GM21423 (cell line): ENCODE measurements at regions not wholly inside any gene's neighbourhood (a gene's known extent, or its start where the extent isn't known, plus 50 kb on each side); places are given as distances from the start of the nearest gene placed in this dataset.
"Not testable (repeated sequence)": the region's sequence is repeated elsewhere in the genome, so short reads cannot be mapped to it uniquely, and the experiment has no call there.

Experiments used
- ATAC-seq: cut with Tn5 transposase; IDR thresholded peaks from one replicate; pipeline ENCODE4 v1.9.1; 2021; ENCODE audit warnings: mild to moderate bottlenecking, moderate library complexity; ENCODE audit not compliant: unreplicated experiment

DNA sequence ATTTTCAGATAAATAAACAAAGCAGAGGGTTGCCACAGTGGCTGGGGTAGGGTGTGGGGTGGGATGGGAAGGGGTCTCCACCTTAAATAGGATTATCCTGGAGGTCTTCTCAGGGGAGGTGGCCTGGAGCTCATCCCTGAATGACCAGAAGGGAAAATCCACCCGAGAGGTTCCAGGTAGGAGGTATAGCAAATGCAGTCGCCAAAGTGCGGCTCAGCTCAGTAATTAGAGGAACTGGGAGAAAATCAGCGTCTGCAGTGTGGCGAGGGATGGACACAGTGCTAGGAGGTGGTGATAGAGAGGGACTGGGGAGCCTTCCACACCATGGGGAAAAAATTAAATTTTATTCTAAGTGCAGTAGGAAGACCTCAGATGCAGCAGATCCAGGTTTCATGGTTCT is 584.5 kb downstream of the MATN1 start:
- no peak for ATAC-seq

- no peak for ATAC-seq
These were observed 586.4 kb downstream of the MATN1 start for GRCh38 chr1:30137001-30137400.

- no peak for ATAC-seq
These were observed 587.7 kb downstream of the MATN1 start for GRCh38 chr1:30135698-30136097.

DNA sequence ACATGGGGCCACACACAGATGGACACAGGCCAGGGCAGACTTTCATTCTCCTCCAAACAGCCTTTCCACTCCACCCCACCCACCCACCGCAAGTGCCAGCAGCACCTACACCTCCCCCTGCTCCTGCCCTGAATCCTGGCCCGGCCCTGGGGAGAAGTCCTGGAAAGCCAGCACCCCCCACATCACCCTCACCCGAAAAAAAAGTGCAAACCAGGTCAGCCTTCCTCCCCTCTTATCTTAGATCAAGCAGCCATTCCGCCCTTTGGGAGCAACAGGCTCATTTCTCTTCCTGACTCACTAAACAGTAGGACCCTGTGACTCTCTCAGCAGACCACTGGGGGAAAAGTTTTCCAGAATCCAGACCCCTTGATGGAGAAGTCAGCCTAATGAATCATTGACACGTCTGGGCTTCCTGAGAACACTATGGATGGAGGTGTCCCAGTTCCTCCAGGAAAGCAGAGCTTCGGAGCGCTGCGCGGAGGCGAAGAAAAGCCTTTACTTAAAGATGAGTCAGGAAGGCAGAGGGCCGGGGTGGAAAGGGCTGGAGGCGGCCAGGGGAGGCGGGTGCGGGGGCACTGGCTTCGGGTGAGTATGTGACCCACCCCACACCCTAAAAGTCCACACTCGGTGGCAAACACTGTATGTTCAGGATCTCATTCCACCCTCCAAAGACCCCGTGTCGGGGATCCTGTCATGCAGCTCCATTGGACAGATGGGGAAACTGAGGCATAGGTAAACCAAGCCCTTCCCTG is 588.7 kb downstream of the MATN1 start:
- no peak for ATAC-seq

GRCh38 chr1:30133414-30134055 is 589.9 kb downstream of the MATN1 start:
- no peak for ATAC-seq

DNA sequence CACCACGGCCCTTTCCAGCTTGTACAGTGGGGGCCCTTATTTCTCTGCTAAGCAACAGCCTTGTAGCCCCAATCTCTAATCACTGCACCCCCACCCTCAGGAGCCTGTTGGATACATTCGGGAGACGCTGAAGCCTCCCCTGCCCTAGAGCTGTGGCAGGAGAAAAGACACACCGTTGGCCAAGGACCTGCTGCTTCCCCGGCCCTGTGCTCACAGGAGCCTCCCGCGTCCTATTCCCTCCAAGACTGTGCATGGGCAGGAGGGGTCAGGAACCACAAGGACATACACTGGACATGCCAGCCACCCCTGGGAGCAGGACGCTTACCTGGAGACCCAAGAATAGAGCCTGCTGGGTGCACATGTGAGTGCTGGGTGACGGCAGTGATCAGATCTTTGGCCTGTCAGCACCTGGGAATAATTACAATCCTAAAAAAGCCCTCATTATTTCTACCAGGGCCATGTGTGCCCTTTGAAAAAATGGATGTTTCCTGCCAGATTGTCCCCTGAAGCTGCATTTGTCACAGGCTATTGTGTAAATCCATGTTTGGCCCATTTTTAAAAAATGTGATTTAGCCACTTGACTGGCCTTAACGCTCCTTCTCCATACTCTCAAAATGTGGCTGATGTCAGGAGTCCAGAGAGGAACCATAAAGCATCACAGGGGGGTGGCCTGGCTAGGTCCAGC is 590.6 kb downstream of the MATN1 start:
- ATAC-seq, result no peak

DNA sequence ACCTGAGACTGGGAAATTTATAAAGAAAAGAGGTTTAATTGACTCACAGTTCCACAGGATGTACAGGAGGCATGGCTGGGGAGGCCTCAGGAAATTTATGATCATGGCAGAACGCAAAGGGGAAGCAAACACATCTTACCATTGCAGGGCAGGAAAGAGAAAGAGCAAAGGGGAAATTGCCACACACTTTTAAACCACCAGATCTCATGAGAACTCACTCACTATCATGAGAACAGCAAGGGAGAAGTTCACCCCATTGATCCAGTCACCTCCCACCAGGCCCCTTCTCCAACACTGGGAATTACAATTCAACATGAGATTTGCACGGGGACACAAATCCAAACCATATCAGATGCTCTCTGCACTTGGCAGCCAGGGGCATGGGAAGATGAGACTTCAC is 592.8 kb downstream of the MATN1 start:
- ATAC-seq, result not testable (repeated sequence)

DNA sequence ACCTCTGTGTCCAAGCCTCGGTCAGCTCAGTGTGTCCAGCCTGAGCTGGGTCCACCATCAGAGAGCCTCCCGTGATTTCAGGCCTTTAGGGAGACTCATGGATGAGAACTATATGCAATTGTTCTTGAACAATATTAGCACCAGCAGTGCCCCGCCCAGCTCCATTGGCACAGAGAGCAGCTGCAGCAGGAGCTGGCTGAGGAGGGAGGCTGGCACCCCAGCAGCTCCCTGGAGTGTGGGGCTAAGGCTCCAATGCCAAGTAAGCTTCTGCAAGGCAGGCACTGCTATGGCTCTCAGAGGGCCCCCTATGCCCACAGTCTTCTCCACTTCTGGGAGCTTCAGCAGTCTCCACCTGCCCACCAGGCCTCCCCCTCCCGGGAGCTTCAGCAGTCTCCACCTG is 593.3 kb downstream of the MATN1 start:
- no peak for ATAC-seq

DNA sequence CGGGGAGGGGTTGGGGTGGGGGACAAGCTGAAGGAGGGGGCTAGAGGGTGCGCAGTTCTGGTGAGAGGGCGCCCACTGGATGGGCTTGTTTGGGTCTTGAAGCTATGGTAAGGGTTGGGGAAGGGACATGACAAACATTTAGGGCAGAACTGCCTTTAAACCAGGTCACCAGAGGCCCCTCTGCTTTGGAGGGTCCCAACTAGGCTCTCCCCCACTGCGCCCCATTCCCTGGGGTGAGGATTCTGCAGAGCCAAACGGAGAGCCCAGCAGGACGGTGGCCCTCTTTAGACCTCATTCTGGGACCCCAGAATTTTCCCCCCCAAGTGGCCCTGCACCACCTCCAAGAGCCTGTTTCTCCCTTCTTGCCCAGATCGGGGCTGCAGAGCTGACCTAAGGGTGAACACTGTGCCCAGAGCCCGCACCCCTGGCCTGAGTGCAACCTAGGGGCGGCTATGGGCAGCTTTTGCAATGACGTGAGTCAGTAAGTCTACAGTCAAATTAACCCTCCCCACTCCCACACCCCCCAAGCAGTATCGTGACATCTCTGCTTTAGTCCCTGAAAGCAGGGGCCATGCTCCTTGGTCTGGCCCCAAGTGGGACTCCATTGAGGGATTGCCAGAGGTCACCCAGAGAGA is 593.8 kb downstream of the MATN1 start:
- ATAC-seq, result no peak

DNA sequence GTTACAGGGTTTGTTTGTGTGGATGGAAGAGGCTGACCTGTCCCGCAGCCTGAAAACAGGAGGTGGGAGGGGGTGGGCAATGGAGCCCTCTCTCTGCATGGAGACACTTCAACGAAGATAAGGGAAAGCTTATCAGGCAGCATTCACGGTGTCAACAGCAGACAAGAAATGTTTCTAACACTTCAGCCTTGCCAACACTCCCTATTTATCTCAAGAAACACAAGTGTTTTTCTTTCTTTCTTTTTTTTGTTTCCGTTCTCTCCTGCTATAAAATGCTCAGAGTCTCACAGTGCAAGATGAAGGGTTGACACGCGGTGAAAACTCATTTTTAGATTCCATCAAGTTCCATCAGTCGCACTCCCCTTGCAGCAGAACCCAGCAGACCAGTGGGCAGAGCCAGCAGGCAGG is 594.4 kb downstream of the MATN1 start:
- no peak for ATAC-seq

- ATAC-seq, result no peak
These were observed 596.5 kb downstream of the MATN1 start for GRCh38 chr1:30126848-30127247.

DNA sequence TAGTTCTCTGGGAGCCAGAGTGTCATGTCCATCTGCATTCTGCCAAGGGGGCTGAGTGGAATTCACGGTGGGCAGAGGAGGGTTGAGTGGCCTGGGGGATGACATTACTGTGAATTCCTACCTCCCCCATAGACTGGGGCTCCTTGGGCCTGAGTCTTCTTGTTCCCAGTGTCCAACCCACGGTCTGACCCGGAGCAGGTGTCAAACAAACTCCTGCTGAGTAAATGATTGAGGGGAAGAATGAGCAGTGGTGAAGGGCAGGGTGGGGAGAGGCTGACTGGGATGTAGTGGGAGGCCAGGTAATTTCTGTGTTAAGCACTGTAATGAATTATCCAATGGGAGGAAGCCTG is 597.6 kb downstream of the MATN1 start:
- ATAC-seq, result no peak

- no peak for ATAC-seq
These were observed 598.2 kb downstream of the MATN1 start for GRCh38 chr1:30125021-30125820.

DNA sequence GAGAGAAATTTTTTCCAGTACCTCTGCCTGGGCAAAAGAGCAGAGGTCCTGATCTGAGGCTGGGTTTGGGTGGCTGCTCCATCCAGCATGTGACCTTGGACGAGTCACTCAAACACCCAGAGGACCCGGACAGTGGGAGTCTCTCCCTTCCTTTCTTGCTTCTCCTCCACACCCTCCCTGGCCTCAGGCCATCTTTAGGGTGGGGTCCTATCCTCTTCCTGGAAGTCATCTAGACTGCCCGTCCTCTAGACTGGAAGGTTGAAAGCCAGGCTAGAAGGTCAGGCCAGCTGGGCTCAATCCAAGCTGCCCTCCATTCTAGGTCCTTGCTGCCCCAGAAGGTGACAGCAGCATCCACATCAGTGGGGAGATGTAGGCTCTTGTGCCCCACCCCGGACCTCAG is 599.5 kb downstream of the MATN1 start:
- ATAC-seq, result no peak

- ATAC-seq, result no peak
These were observed 600.3 kb downstream of the MATN1 start for GRCh38 chr1:30123036-30123435.

- ATAC-seq, result no peak
These were observed 603.0 kb downstream of the MATN1 start for GRCh38 chr1:30120245-30121000.

DNA sequence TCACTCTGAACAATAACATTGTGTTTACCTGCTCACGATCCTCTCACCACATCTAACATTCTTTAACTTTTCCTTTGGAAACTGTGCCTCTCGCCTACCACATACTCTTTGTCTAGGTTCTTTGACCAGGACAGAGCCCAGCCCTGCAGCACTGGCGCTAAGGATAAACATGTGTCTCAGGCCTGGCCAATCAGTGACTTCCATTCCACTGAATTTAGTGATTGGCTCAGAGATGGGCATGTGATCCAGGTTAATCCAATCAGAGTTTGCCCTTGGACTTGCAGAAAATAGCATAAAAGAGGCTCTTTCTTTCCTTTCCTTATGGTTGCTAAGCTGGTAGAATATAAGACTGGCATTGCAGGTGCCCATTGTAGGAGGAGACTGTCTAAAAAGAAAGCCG is 605.7 kb downstream of the MATN1 start:
- ATAC-seq, result no peak

GRCh38 chr1:30111431-30111830 is 612.0 kb downstream of the MATN1 start:
- no peak for ATAC-seq

DNA sequence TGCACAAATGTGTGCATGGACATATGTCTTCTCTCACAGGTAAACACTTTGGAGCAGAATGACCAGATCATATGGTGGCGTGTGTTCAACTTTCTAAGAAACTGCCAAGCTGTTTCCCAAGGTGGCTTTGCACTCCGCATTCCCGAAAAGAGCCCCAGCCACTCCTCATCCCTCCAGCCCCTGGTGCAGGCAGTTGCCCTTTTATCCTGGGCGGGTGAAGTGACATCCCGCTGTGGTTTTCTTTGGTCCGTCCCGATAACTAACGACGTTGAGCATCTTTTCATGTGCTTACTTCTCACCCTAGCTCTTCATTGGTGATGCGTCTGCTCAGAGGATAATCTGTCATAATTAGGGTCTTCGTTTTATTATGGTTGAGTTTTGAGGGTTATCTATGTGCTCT is 612.5 kb downstream of the MATN1 start:
- ATAC-seq, result no peak

DNA sequence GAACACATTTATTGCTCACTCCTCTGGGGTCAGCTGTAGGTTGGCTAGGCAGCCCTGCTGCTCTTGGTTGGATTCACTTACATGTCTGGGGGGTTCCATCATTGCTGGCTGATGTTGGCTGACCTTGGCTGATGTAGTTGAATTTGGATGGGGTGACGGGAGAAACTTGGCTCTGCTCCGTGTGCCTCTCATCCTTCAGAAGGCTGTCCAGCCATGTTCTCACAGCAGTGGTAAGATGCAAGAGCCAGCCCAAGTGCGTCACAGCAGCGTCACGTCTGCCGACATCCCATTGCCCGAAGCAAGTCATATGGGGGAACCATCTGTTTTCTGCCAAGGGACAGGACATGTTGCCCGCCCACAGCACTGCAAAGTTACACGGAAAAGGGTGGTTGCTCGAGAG is 613.5 kb downstream of the MATN1 start:
- no peak for ATAC-seq
